ENCODE measurements at regions not wholly inside any gene's neighbourhood (a gene's known extent, or its start where the extent isn't known, plus 50 kb on each side); places are given as distances from the start of the nearest gene placed in this dataset.

DNA sequence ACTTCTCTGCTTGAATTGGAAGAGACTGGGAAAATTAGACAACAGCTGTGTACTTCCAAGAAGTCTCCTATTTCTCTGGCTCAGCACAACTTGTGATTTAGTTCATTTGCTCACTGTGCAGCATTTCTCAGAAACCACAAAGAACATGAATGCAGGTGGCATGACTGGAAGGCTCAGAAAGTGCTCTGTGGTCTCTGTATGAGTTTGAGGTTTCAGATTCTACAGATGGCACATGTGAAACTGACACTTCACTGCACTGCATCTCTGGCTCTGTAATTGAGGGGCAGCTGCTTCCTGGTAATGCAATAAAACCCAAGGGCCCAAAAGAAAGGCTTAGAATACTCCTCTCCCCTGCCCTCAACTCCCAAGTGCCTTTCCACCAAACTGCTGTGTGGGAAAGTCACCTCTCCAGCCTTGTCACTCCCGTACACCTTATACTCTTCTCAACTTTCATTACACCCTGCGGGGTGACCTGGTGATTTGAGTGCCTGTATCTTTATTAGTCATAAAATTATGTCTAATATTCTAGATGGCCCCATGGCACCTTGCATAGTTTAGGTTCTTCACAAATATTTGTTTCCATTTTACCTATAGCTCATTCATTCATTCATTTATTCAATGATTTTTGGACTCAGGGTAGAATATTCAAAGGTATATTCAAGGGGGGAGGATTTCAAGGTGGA is 82.5 kb downstream of the ESM1 start:
- TF ChIP-seq, protein P1, sequence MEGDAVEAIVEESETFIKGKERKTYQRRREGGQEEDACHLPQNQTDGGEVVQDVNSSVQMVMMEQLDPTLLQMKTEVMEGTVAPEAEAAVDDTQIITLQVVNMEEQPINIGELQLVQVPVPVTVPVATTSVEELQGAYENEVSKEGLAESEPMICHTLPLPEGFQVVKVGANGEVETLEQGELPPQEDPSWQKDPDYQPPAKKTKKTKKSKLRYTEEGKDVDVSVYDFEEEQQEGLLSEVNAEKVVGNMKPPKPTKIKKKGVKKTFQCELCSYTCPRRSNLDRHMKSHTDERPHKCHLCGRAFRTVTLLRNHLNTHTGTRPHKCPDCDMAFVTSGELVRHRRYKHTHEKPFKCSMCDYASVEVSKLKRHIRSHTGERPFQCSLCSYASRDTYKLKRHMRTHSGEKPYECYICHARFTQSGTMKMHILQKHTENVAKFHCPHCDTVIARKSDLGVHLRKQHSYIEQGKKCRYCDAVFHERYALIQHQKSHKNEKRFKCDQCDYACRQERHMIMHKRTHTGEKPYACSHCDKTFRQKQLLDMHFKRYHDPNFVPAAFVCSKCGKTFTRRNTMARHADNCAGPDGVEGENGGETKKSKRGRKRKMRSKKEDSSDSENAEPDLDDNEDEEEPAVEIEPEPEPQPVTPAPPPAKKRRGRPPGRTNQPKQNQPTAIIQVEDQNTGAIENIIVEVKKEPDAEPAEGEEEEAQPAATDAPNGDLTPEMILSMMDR (IDR thresholded peaks at IDR 0.05) = no peak
- no peak for TF ChIP-seq POLR2A (IDR thresholded peaks at IDR 0.05)
- DNase-seq = peak in 1 of 3 donors; percentile 19
- H3K27ac ChIP-seq = no peak overlapping the region

DNA sequence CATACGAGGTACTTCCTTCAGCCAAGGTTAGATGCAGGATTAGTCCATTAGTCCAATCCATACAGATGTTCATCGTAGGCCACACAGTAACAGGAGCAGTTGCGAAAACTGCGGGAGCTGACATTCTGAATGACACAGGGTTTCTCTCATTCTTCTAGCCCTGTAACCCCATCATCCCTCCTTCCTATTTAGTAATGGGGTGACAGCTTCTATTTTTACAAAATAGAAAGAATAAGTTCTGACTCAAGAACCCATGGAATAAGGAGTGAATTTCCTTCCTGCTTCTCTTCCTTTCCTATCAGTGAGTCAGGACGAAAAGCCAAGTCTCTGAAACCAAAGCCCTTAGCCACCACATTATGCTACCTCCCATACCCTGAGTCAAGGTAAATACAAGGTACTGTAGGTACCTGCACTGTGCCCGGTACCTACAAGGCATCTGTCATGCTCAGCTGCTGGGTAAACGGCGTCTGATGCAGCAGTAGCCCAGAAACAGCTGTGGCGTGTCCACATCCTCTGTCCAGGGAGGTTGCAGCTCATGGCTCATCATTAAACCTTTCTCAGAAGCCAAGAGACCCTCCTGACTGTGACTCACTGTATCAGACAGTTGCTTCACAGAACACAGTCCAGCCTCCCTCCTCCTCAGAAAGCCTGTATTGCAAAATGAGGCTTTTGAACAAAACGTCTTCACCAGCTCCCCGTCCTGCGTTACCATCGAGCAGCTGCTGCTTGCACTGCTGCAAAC is 84.2 kb downstream of the ESM1 start:
- peak in 1 of 3 donors; percentile 60 for DNase-seq
- H3K27ac ChIP-seq = peak overlapping the region in 3 of 4 donors; percentile 17 to 49 (median 46)
- TF ChIP-seq, protein P1 (IDR thresholded peaks at IDR 0.05) = no peak
- TF ChIP-seq POLR2A (IDR thresholded peaks at IDR 0.05) = no peak

More for the DNA sequence above, 82.5 kb downstream of the ESM1 start:
- no peaks in the 10 kb centered on the region for H3K9me3 ChIP-seq
- H3K4me3 ChIP-seq = no peak overlapping the region
- H3K36me3 ChIP-seq = no peaks in the 10 kb centered on the region
- H3K27me3 ChIP-seq = no peaks in the 10 kb centered on the region
- peaks cover 0 to 4% (median 0%) of the 10 kb centered on the region in 4 donors for H3K4me1 ChIP-seq

DNA sequence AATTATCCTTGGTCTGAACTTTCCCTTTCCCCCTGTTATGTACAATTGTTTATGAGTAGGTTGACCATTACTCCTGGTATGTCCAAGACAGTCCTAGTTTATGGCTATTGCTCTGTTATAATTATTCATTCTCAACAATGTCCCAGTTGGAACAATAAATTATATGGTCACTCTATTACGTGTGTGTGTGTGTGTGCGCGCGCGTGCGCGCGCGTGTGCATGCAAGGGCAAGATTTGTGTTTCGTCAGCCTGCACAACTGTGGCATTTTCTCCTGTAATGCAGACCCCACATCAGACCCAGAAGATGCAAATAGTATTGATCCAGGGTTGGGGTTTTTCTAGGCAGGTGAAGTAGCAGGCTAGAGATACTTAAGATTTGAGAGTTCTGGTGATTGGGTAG is 88.4 kb downstream of the ESM1 start:
- Histone ChIP-seq H3K27ac (no peak overlapping the region), H3K36me3 (no peaks in the 10 kb centered on the region), H3K9me3 (no peaks in the 10 kb centered on the region), H3K4me1 (no peaks in the 10 kb centered on the region), H3K27me3 (no peaks in the 10 kb centered on the region), H3K4me3 (no peak overlapping the region)
- TF ChIP-seq, protein P1 (IDR thresholded peaks at IDR 0.05) = no peak
- TF ChIP-seq POLR2A (IDR thresholded peaks at IDR 0.05) = no peak
- DNase-seq = no peak

More for the DNA sequence above, 84.2 kb downstream of the ESM1 start:
- H3K4me1 ChIP-seq = peaks cover 0 to 4% (median 0%) of the 10 kb centered on the region in 4 donors
- H3K27me3 ChIP-seq = no peaks in the 10 kb centered on the region
- no peaks in the 10 kb centered on the region for H3K9me3 ChIP-seq
- no peaks in the 10 kb centered on the region for H3K36me3 ChIP-seq
- H3K4me3 ChIP-seq = no peak overlapping the region

DNA sequence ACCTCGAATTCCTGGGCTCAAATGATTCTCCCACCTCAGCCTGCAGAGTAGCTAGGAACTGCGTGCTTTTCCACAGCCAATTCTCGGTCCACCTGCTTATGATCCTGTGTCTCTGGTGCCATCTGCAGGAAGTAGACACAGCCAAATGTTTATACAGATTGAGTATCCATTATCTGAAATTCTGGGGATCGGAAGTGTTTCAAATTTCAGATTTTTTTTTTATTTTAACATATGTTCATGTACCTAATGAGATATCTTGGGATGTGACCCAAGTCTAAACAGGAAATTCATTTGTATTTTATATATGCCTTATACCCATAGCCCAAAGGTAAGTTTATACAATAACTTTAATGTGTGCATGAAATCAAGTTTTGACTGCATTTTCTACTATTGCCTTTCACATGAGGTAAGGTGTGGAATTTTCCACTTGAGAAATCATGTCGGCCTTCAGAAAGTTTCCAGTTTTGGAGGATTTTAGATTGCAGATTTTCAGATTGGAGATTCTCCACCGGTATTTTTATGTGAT is 89.5 kb downstream of the ESM1 start:
- H3K27me3 ChIP-seq = no peaks in the 10 kb centered on the region
- no peak overlapping the region for H3K4me3 ChIP-seq
- H3K9me3 ChIP-seq = no peaks in the 10 kb centered on the region
- H3K27ac ChIP-seq = no peak overlapping the region
- TF ChIP-seq POLR2A (IDR thresholded peaks at IDR 0.05) = no peak
- TF ChIP-seq, protein P1 (IDR thresholded peaks at IDR 0.05) = peak in 3 of 6 experiments; percentile 21 to 32 (median 27)
- no peaks in the 10 kb centered on the region for H3K36me3 ChIP-seq
- H3K4me1 ChIP-seq = no peaks in the 10 kb centered on the region
- no peak for DNase-seq

DNA sequence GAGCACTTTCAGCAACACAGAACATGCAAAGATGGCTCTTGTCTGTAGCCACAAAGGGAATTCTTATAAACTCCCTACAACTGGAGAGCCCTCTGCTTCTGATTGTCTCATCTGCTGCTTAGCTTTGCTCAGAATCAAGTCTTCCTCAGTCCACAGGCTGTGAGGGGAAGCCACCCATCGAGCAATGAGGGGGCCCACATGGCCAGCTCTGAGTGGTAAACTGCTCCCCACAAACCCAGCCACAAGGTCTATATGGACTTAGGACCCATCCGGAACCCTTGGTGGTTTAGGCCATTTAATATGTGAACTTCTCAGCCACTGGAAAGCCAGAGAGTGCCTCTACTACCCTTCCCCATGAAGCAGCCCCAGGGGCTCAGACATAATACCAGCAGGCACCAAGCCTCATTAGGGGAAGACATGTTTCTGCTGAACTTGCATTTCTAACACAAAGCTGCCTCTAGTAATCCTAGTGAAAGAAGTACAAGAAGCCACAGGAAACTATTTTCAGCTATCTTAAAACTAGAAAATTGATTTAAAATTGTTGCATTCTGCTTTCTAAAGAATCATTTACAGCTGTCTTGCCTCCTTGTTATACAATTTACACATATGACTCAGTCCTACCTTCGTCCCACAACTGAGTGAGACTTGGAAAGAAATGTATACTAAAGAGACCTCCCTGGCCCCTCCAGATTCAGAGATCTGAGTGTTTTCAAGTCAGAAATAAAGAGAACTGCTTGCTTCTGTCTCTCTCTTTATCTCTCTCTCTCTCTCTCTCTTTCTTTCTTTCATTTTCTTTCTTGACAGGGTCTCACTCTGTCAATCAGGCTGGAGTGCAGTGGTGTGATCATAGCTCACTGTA is 90.2 kb downstream of the ESM1 start:
- H3K9me3 ChIP-seq = no peaks in the 10 kb centered on the region
- no peak overlapping the region for H3K4me3 ChIP-seq
- no peak overlapping the region for H3K27ac ChIP-seq
- H3K36me3 ChIP-seq = no peaks in the 10 kb centered on the region
- no peak for TF ChIP-seq POLR2A (IDR thresholded peaks at IDR 0.05)
- TF ChIP-seq, protein P1 (IDR thresholded peaks at IDR 0.05) = no peak
- no peaks in the 10 kb centered on the region for H3K4me1 ChIP-seq
- H3K27me3 ChIP-seq = no peaks in the 10 kb centered on the region
- no peak for DNase-seq

All from Peyer's patch (tissue), 4 donors.